ENCODE measurements at regions not wholly inside any gene's neighbourhood (a gene's known extent, or its start where the extent isn't known, plus 50 kb on each side); places are given as distances from the start of the nearest gene placed in this dataset.

DNA sequence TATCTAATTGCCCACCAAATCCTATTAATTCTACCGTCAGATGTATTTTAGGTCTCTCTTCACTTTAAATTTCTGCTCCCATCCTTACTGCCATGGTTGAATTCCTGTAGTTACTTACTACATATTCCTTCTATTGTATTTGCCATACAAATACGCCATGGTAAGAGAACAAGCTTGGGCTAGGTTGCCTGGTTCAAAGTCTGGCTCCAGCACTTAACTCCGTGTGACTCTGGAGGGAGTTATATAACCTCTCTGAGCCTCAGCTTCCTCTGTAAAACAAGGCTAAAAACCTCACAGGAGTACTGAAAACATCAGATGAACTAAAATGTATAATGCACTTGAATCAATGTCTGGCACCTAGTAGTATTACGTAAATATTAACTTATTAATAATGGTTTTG is 260.3 kb upstream of the RPS6KA3 start:
- TF ChIP-seq, protein P1, sequence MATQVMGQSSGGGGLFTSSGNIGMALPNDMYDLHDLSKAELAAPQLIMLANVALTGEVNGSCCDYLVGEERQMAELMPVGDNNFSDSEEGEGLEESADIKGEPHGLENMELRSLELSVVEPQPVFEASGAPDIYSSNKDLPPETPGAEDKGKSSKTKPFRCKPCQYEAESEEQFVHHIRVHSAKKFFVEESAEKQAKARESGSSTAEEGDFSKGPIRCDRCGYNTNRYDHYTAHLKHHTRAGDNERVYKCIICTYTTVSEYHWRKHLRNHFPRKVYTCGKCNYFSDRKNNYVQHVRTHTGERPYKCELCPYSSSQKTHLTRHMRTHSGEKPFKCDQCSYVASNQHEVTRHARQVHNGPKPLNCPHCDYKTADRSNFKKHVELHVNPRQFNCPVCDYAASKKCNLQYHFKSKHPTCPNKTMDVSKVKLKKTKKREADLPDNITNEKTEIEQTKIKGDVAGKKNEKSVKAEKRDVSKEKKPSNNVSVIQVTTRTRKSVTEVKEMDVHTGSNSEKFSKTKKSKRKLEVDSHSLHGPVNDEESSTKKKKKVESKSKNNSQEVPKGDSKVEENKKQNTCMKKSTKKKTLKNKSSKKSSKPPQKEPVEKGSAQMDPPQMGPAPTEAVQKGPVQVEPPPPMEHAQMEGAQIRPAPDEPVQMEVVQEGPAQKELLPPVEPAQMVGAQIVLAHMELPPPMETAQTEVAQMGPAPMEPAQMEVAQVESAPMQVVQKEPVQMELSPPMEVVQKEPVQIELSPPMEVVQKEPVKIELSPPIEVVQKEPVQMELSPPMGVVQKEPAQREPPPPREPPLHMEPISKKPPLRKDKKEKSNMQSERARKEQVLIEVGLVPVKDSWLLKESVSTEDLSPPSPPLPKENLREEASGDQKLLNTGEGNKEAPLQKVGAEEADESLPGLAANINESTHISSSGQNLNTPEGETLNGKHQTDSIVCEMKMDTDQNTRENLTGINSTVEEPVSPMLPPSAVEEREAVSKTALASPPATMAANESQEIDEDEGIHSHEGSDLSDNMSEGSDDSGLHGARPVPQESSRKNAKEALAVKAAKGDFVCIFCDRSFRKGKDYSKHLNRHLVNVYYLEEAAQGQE (tag by site-specific recombination; IDR thresholded peaks at IDR 0.05), result no peak
- TF ChIP-seq, protein P2, sequence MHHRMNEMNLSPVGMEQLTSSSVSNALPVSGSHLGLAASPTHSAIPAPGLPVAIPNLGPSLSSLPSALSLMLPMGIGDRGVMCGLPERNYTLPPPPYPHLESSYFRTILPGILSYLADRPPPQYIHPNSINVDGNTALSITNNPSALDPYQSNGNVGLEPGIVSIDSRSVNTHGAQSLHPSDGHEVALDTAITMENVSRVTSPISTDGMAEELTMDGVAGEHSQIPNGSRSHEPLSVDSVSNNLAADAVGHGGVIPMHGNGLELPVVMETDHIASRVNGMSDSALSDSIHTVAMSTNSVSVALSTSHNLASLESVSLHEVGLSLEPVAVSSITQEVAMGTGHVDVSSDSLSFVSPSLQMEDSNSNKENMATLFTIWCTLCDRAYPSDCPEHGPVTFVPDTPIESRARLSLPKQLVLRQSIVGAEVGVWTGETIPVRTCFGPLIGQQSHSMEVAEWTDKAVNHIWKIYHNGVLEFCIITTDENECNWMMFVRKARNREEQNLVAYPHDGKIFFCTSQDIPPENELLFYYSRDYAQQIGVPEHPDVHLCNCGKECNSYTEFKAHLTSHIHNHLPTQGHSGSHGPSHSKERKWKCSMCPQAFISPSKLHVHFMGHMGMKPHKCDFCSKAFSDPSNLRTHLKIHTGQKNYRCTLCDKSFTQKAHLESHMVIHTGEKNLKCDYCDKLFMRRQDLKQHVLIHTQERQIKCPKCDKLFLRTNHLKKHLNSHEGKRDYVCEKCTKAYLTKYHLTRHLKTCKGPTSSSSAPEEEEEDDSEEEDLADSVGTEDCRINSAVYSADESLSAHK (tag by site-specific recombination; IDR thresholded peaks at IDR 0.05), result no peak
- TF ChIP-seq YY1 (tag by site-specific recombination; IDR thresholded peaks at IDR 0.05), result no peak
- TF ChIP-seq, protein P3, sequence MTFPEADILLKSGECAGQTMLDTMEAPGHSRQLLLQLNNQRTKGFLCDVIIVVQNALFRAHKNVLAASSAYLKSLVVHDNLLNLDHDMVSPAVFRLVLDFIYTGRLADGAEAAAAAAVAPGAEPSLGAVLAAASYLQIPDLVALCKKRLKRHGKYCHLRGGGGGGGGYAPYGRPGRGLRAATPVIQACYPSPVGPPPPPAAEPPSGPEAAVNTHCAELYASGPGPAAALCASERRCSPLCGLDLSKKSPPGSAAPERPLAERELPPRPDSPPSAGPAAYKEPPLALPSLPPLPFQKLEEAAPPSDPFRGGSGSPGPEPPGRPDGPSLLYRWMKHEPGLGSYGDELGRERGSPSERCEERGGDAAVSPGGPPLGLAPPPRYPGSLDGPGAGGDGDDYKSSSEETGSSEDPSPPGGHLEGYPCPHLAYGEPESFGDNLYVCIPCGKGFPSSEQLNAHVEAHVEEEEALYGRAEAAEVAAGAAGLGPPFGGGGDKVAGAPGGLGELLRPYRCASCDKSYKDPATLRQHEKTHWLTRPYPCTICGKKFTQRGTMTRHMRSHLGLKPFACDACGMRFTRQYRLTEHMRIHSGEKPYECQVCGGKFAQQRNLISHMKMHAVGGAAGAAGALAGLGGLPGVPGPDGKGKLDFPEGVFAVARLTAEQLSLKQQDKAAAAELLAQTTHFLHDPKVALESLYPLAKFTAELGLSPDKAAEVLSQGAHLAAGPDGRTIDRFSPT (tag by site-specific recombination; IDR thresholded peaks at IDR 0.05), result no peak
- TF ChIP-seq, protein P4, sequence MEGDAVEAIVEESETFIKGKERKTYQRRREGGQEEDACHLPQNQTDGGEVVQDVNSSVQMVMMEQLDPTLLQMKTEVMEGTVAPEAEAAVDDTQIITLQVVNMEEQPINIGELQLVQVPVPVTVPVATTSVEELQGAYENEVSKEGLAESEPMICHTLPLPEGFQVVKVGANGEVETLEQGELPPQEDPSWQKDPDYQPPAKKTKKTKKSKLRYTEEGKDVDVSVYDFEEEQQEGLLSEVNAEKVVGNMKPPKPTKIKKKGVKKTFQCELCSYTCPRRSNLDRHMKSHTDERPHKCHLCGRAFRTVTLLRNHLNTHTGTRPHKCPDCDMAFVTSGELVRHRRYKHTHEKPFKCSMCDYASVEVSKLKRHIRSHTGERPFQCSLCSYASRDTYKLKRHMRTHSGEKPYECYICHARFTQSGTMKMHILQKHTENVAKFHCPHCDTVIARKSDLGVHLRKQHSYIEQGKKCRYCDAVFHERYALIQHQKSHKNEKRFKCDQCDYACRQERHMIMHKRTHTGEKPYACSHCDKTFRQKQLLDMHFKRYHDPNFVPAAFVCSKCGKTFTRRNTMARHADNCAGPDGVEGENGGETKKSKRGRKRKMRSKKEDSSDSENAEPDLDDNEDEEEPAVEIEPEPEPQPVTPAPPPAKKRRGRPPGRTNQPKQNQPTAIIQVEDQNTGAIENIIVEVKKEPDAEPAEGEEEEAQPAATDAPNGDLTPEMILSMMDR (tag by site-specific recombination; IDR thresholded peaks at IDR 0.05), result no peak
- no peak for TF ChIP-seq SP2 (tag by site-specific recombination; IDR thresholded peaks at IDR 0.05)
